HepG2 (cell line): ENCODE measurements at regions not wholly inside any gene's neighbourhood (a gene's known extent, or its start where the extent isn't known, plus 50 kb on each side); places are given as distances from the start of the nearest gene placed in this dataset.

Source experiments
- ATAC-seq: fragments of 200-7000 bp; cut with Tn5 transposase; 3 replicates; pipeline ENCODE4 v1.9.1; 2020; ENCODE audit warnings: mild to moderate bottlenecking, moderate library complexity
- BruUV-seq: library from RNA; stranded (reverse); fragments of 400-500 nt; replicated peaks from 2 replicates; lab custom pipeline; 2021; lab: Mats Ljungman, UMichigan
- CTCF ChIA-PET: fragments of 300-600 bp; formaldehyde crosslinking; extraction: SDS; loops from one replicate; lab custom pipeline; 2021; ENCODE audit warnings: low total read pairs, inconsistent platforms, low intra/inter-chr PET ratio; lab: Yijun Ruan, JAX
- POLR2A ChIA-PET: fragments of 350-600 bp; sonication (Branson Sonifier 250); formaldehyde crosslinking; loops from one replicate; lab custom pipeline; 2020; ENCODE audit warnings: antibody characterized with exemption, inconsistent platforms; lab: Yijun Ruan, JAX
- DNase-seq: peaks from one replicate; pipeline ENCODE4 v3.0.0-alpha.2; 2015; ENCODE audit warnings: low spot score
- FAIRE-seq: peaks from 3 replicates; lab custom pipeline; 2011; peaks lifted over from hg19 to GRCh38; lab: Jason Lieb, UNC
- H2AFZ ChIP-seq: one replicate; pipeline ENCODE4 v1.6.1; 2011; ENCODE audit warnings: low read length, inconsistent platforms
- H3K27ac ChIP-seq: fragments of 300-600 bp; 3 replicates; pipeline ENCODE4 v1.8.0; 2011; ENCODE audit warnings: mixed run types, mild to moderate bottlenecking, mixed read lengths, low read length, inconsistent platforms; ENCODE audit not compliant: insufficient read depth; ENCODE audit errors: extremely low read length
- H3K27me3 ChIP-seq, 2 experiments: fragments of 200-600 bp in 1 of 2; 2 replicates in 1 of 2; 3 replicates in 1 of 2; pipeline versions ENCODE4 v1.6.0 to v1.8.0; 2011; ENCODE audit warnings: low read length in 2 of 2, mild to moderate bottlenecking in 2 of 2, moderate library complexity in 2 of 2, inconsistent platforms in 1 of 2; ENCODE audit not compliant: insufficient read depth in 2 of 2, control insufficient read depth in 1 of 2
- H3K36me3 ChIP-seq, 2 experiments: fragments of 200-600 bp in 1 of 2; replicated peaks in 1 of 2; 2 replicates in 1 of 2; 3 replicates in 1 of 2; pipeline versions ENCODE4 v1.5.1 to v1.8.0; 2011; ENCODE audit warnings: low read length in 2 of 2, inconsistent platforms in 1 of 2; ENCODE audit not compliant: insufficient read depth in 2 of 2, control insufficient read depth in 1 of 2
- H3K4me1 ChIP-seq: 2 replicates; pipeline ENCODE4 v1.5.1; 2012; ENCODE audit warnings: low read length, inconsistent platforms; ENCODE audit not compliant: insufficient read depth
- H3K4me2 ChIP-seq: 2 replicates; pipeline ENCODE4 v1.6.0; 2011; ENCODE audit warnings: low read depth, low read length, inconsistent platforms
- H3K4me3 ChIP-seq, 3 experiments: fragments of 200-600 bp in 1 of 3; sonication (generic), shearing (Covaris generic) in 1 of 3; replicated peaks in 1 of 3; 2 replicates each; pipeline ENCODE4 v1.5.1; 2011 to 2016; ENCODE audit warnings: low read length in 3 of 3, inconsistent platforms in 2 of 3, low read depth in 2 of 3, mild to moderate bottlenecking in 2 of 3, control low read depth in 1 of 3, mixed read lengths in 1 of 3; ENCODE audit not compliant: insufficient read depth in 1 of 3
- H3K79me2 ChIP-seq: one replicate; pipeline ENCODE4 v1.6.1; 2011; ENCODE audit warnings: low read length, inconsistent platforms; ENCODE audit not compliant: insufficient read depth
- H3K9ac ChIP-seq: 2 replicates; pipeline ENCODE4 v1.6.0; 2011; ENCODE audit warnings: mild to moderate bottlenecking, low read depth, low read length, inconsistent platforms; ENCODE audit not compliant: insufficient read depth
- H3K9me3 ChIP-seq: 2 replicates; pipeline ENCODE4 v1.5.1; 2012; ENCODE audit warnings: mild to moderate bottlenecking, low read length
- H4K20me1 ChIP-seq: 2 replicates; pipeline ENCODE4 v1.6.0; 2011; ENCODE audit warnings: inconsistent platforms, mild to moderate bottlenecking, low read length, moderate library complexity; ENCODE audit not compliant: insufficient read depth
- ADNP ChIP-seq: sonication (generic); formaldehyde crosslinking; IDR thresholded peaks from 2 replicates; pipeline ENCODE4 v1.4.0; 2020; ENCODE audit warnings: missing genetic modification reagents
- ARID2 ChIP-seq: sonication (generic); formaldehyde crosslinking; IDR thresholded peaks from 2 replicates; pipeline ENCODE4 v1.8.1; 2022; ENCODE audit warnings: mild to moderate bottlenecking, missing genetic modification reagents, borderline replicate concordance
- FOXO1 ChIP-seq: sonication (generic); formaldehyde crosslinking; IDR thresholded peaks from 2 replicates; pipeline ENCODE4 v1.4.0; 2020; ENCODE audit warnings: missing genetic modification reagents
- GTF2F1 ChIP-seq: fragments of 150-350 bp; IDR thresholded peaks from 2 replicates; pipeline ENCODE4 v1.6.1; 2014; ENCODE audit warnings: low read length
- IKZF1 ChIP-seq: fragments of 450-650 bp; IDR thresholded peaks from 2 replicates; pipeline ENCODE4 v1.7.1; 2016
- NONO ChIP-seq, 2 experiments: fragments of 450-650 bp in 1 of 2; sonication (generic) in 1 of 2; formaldehyde crosslinking in 1 of 2; IDR thresholded peaks in 1 of 2; conservative IDR thresholded peaks in 1 of 2; 2 replicates each; pipeline versions ENCODE4 v1.6.1 to v1.8.0; 2017 to 2022; ENCODE audit warnings: mild to moderate bottlenecking in 1 of 2, missing genetic modification reagents in 1 of 2, moderate library complexity in 1 of 2
- NR2C2 ChIP-seq: sonication (generic); formaldehyde crosslinking; IDR thresholded peaks from 2 replicates; pipeline ENCODE4 v1.4.0; 2020; ENCODE audit warnings: missing genetic modification reagents, mild to moderate bottlenecking, moderate library complexity, borderline replicate concordance
- POLR2G ChIP-seq: fragments of 200-400 bp; formaldehyde crosslinking; IDR thresholded peaks from 2 replicates; pipeline ENCODE4 v1.6.1; 2018; ENCODE audit warnings: mild to moderate bottlenecking, low read depth, low read length, moderate library complexity
- RXRB ChIP-seq: IDR thresholded peaks from 2 replicates; pipeline ENCODE4 v1.6.1; 2016; ENCODE audit warnings: borderline replicate concordance, missing genetic modification reagents, missing compliant biosample characterization
- TARDBP ChIP-seq: sonication (generic); formaldehyde crosslinking; IDR thresholded peaks from 2 replicates; pipeline ENCODE4 v1.8.0; 2022; ENCODE audit warnings: mild to moderate bottlenecking, missing genetic modification reagents
- ZBTB42 ChIP-seq: sonication (generic); formaldehyde crosslinking; IDR thresholded peaks from 2 replicates; pipeline ENCODE4 v1.5.0; 2020; ENCODE audit warnings: mild to moderate bottlenecking, missing genetic modification reagents
- ZFP82 ChIP-seq: sonication (generic); formaldehyde crosslinking; IDR thresholded peaks from 2 replicates; pipeline ENCODE4 v1.5.1; 2020; ENCODE audit warnings: mild to moderate bottlenecking, missing genetic modification reagents, borderline replicate concordance
- ZFP90 ChIP-seq: sonication (generic); formaldehyde crosslinking; IDR thresholded peaks from 2 replicates; pipeline ENCODE4 v1.8.0; 2022; ENCODE audit warnings: missing genetic modification reagents, mild to moderate bottlenecking, inconsistent platforms, borderline replicate concordance
- ZNF143 ChIP-seq: sonication (generic); formaldehyde crosslinking; IDR thresholded peaks from 2 replicates; pipeline ENCODE4 v1.4.0; 2020; ENCODE audit warnings: missing genetic modification reagents
- ZNF335 ChIP-seq: sonication (generic); formaldehyde crosslinking; IDR thresholded peaks from 2 replicates; pipeline ENCODE4 v1.4.0; 2020; ENCODE audit warnings: missing genetic modification reagents
- ZNF766 ChIP-seq: sonication (generic); formaldehyde crosslinking; IDR thresholded peaks from 2 replicates; pipeline ENCODE4 v1.5.0; 2020; ENCODE audit warnings: missing genetic modification reagents, borderline replicate concordance
- ZNF777 ChIP-seq: sonication (generic); formaldehyde crosslinking; IDR thresholded peaks from 2 replicates; pipeline ENCODE4 v1.4.0; 2020; ENCODE audit warnings: missing genetic modification reagents
- WGBS: methylation state at CpG from one replicate; pipeline ENCODE4 v1.1.6; 2017; ENCODE audit warnings: low lambda C conversion rate; 5-methylcytosine and 5-hydroxymethylcytosine counted together
- in situ Hi-C: cut with HindIII; loops from 2 replicates; pipeline ENCODE4 v1.10.0; 2017; ENCODE audit warnings: low pct_unique_long_range_greater_than_20kb; ENCODE audit not compliant: extremely low pct_ligation_motif_present
- intact Hi-C: fragments of 100-400 bp; cut with micrococcal nuclease; formaldehyde crosslinking; loops from one replicate; pipeline ENCODE4 v1.10.0; 2022; ENCODE audit not compliant: unreplicated experiment
- TF ChIP-seq, protein P1 (sequence below): sonication (generic); formaldehyde crosslinking; IDR thresholded peaks from 2 replicates; pipeline ENCODE4 v1.4.0; 2020; ENCODE audit warnings: missing genetic modification reagents
- TF ChIP-seq, protein P2 (sequence below): sonication (generic); formaldehyde crosslinking; conservative IDR thresholded peaks from 2 replicates; pipeline ENCODE4 v1.4.0; 2020; ENCODE audit warnings: missing genetic modification reagents

DNA sequence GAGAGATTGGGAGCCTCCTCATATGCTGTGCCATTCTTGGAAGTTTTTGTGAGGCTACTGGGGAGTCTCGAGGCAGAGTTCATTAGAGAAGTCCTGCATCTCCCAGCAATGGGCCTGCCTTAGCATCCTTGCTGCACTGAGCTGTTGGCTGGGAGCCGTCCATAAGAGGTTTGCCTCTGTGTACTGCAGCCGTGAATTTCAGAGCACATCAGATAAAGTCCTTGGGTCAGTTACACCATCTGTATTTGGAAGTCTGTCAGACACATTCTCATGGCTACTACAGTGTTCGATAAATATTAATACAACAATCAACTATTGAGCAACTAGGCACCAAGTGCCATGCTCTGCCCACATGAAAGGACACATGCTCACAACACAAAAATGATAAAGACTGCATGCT lies 100.5 kb upstream of the SEC61G start:
- TF ChIP-seq ZNF777 (CRISPR knock-in tag), result no peak
- TF ChIP-seq NONO (IDR thresholded peaks at IDR 0.05), result no peak
- TF ChIP-seq NONO (CRISPR knock-in tag; conservative IDR thresholded peaks at IDR 0.05), result no peak
- TF ChIP-seq TARDBP (CRISPR knock-in tag), result no peak
- TF ChIP-seq FOXO1 (CRISPR knock-in tag), result no peak
- no peak for TF ChIP-seq POLR2G
- TF ChIP-seq ZFP82 (CRISPR knock-in tag), result no peak
- no peak for TF ChIP-seq ZNF335
- TF ChIP-seq GTF2F1, result no peak
- TF ChIP-seq, protein P1, sequence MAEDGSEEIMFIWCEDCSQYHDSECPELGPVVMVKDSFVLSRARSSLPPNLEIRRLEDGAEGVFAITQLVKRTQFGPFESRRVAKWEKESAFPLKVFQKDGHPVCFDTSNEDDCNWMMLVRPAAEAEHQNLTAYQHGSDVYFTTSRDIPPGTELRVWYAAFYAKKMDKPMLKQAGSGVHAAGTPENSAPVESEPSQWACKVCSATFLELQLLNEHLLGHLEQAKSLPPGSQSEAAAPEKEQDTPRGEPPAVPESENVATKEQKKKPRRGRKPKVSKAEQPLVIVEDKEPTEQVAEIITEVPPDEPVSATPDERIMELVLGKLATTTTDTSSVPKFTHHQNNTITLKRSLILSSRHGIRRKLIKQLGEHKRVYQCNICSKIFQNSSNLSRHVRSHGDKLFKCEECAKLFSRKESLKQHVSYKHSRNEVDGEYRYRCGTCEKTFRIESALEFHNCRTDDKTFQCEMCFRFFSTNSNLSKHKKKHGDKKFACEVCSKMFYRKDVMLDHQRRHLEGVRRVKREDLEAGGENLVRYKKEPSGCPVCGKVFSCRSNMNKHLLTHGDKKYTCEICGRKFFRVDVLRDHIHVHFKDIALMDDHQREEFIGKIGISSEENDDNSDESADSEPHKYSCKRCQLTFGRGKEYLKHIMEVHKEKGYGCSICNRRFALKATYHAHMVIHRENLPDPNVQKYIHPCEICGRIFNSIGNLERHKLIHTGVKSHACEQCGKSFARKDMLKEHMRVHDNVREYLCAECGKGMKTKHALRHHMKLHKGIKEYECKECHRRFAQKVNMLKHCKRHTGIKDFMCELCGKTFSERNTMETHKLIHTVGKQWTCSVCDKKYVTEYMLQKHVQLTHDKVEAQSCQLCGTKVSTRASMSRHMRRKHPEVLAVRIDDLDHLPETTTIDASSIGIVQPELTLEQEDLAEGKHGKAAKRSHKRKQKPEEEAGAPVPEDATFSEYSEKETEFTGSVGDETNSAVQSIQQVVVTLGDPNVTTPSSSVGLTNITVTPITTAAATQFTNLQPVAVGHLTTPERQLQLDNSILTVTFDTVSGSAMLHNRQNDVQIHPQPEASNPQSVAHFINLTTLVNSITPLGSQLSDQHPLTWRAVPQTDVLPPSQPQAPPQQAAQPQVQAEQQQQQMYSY (CRISPR knock-in tag), result no peak
- no peak for TF ChIP-seq ZNF143 (CRISPR knock-in tag)
- TF ChIP-seq ARID2, result no peak
- TF ChIP-seq, protein P2, sequence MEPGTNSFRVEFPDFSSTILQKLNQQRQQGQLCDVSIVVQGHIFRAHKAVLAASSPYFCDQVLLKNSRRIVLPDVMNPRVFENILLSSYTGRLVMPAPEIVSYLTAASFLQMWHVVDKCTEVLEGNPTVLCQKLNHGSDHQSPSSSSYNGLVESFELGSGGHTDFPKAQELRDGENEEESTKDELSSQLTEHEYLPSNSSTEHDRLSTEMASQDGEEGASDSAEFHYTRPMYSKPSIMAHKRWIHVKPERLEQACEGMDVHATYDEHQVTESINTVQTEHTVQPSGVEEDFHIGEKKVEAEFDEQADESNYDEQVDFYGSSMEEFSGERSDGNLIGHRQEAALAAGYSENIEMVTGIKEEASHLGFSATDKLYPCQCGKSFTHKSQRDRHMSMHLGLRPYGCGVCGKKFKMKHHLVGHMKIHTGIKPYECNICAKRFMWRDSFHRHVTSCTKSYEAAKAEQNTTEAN (CRISPR knock-in tag), result no peak
- TF ChIP-seq ZBTB42, result no peak
- TF ChIP-seq ZFP90, result no peak
- TF ChIP-seq RXRB (CRISPR knock-in tag), result no peak
- no peak for TF ChIP-seq IKZF1
- TF ChIP-seq NR2C2 (CRISPR knock-in tag), result no peak
- no peak for TF ChIP-seq ZNF766 (CRISPR knock-in tag)
- TF ChIP-seq ADNP, result no peak
- WGBS, result 0% methylated on average over 2 of the region's 4 CpGs
- ChIA-PET POLR2A (no interaction called here), CTCF (no interaction called here)
- Histone ChIP-seq H3K79me2 (no peaks in the 10 kb centered on the region), H3K9ac (no peak overlapping the region), H3K27ac (no peak overlapping the region), H3K4me1 (peaks cover 5% of the 10 kb centered on the region), H3K36me3 (no peaks in the 10 kb centered on the region), H3K4me3 (no peak overlapping the region), H3K9me3 (no peaks in the 10 kb centered on the region), H2AFZ (no peak overlapping the region), H3K4me2 (no peak overlapping the region), H3K27me3 (peaks cover under 1 to 2% of the 10 kb centered on the region in 2 experiments; a peak in 3 of 5 replicates), H4K20me1 (no peaks in the 10 kb centered on the region)
- ATAC-seq (no peak), FAIRE-seq (no peak), DNase-seq (no peak)
- intact Hi-C loops, result no loop called here
- in situ Hi-C loops, result no loop called here
- no TSS peak for BruUV-seq
